Neuronal stem cell (in vitro differentiated cells): ENCODE measurements at regions not wholly inside any gene's neighbourhood (a gene's known extent, or its start where the extent isn't known, plus 50 kb on each side); places are given as distances from the start of the nearest gene placed in this dataset.

Experiments
- DNase-seq: peaks from one replicate; pipeline ENCODE4 v3.0.0-alpha.2; 2013; ENCODE audit warnings: low spot score
- H2AFZ ChIP-seq: one replicate; pipeline ENCODE4 v1.6.1; 2013; ENCODE audit warnings: mild to moderate bottlenecking, low read length, inconsistent platforms
- H2AK5ac ChIP-seq: 2 replicates; pipeline ENCODE4 v1.6.1; 2013; ENCODE audit warnings: low read depth, mild to moderate bottlenecking, inconsistent platforms, low read length, moderate library complexity, mixed read lengths
- H2BK120ac ChIP-seq: 2 replicates; pipeline ENCODE4 v1.6.1; 2013; ENCODE audit warnings: low read depth, mild to moderate bottlenecking, inconsistent platforms, low read length, moderate library complexity, mixed read lengths
- H2BK12ac ChIP-seq: one replicate; pipeline ENCODE4 v1.6.1; 2013; ENCODE audit warnings: low read length, inconsistent platforms
- H2BK15ac ChIP-seq: 2 replicates; pipeline ENCODE4 v1.6.1; 2013; ENCODE audit warnings: mild to moderate bottlenecking, low read length, inconsistent platforms, mixed read lengths
- H2BK5ac ChIP-seq: one replicate; pipeline ENCODE4 v1.6.1; 2013; ENCODE audit warnings: inconsistent platforms, mild to moderate bottlenecking, low read length, moderate library complexity
- H3K14ac ChIP-seq: one replicate; pipeline ENCODE4 v1.6.1; 2013; ENCODE audit warnings: low read length, inconsistent platforms
- H3K18ac ChIP-seq: 2 replicates; pipeline ENCODE4 v1.6.1; 2013; ENCODE audit warnings: low read length, inconsistent platforms
- H3K23ac ChIP-seq: 2 replicates; pipeline ENCODE4 v1.6.1; 2013; ENCODE audit warnings: low read depth, mild to moderate bottlenecking, mixed read lengths, low read length, inconsistent platforms; ENCODE audit not compliant: poor library complexity
- H3K27ac ChIP-seq: replicated peaks from 3 replicates; pipeline ENCODE4 v1.5.1; 2013; ENCODE audit warnings: low read length, inconsistent platforms
- H3K27me3 ChIP-seq, 3 experiments: 2 replicates each; pipeline ENCODE4 v1.6.1; 2013; ENCODE audit warnings: low read length in 3 of 3, mild to moderate bottlenecking in 2 of 3, inconsistent platforms in 1 of 3, low read depth in 1 of 3, mixed read lengths in 1 of 3, moderate library complexity in 1 of 3; ENCODE audit not compliant: control insufficient read depth in 3 of 3, insufficient read depth in 3 of 3
- H3K36me3 ChIP-seq, 2 donors: replicated peaks in 1 of 2; 2 replicates each; pipeline ENCODE4 v1.6.1; 2013; ENCODE audit warnings: low read length in 2 of 2; ENCODE audit not compliant: control insufficient read depth in 2 of 2, insufficient read depth in 2 of 2
- H3K4ac ChIP-seq: 2 replicates; pipeline ENCODE4 v1.6.1; 2013; ENCODE audit warnings: inconsistent platforms, mild to moderate bottlenecking, low read length, moderate library complexity
- H3K4me1 ChIP-seq, 2 donors: 1 replicate in 1 of 2; 2 replicates in 1 of 2; pipeline ENCODE4 v1.6.1; 2013; ENCODE audit warnings: low read length in 2 of 2, low read depth in 1 of 2; ENCODE audit not compliant: control insufficient read depth in 2 of 2, insufficient read depth in 1 of 2
- H3K4me2 ChIP-seq: one replicate; pipeline ENCODE4 v1.6.1; 2013; ENCODE audit warnings: mild to moderate bottlenecking, low read length, inconsistent platforms; ENCODE audit not compliant: insufficient read depth, poor library complexity, severe bottlenecking
- H3K4me3 ChIP-seq, 2 donors: 2 replicates each; pipeline ENCODE4 v1.5.1; 2013; ENCODE audit warnings: low read length in 2 of 2, mild to moderate bottlenecking in 2 of 2, inconsistent platforms in 1 of 2, moderate library complexity in 1 of 2
- H3K79me1 ChIP-seq: one replicate; pipeline ENCODE4 v1.6.1; 2013; ENCODE audit warnings: low read depth, mild to moderate bottlenecking, inconsistent platforms, low read length, moderate library complexity
- H3K9ac ChIP-seq: one replicate; pipeline ENCODE4 v1.6.1; 2013; ENCODE audit warnings: mild to moderate bottlenecking, low read depth, low read length, inconsistent platforms; ENCODE audit not compliant: poor library complexity
- H3K9me3 ChIP-seq, 2 donors: replicated peaks in 1 of 2; 2 replicates each; pipeline versions ENCODE3 to v1.6.1; 2013; ENCODE audit warnings: low read length in 2 of 2, mild to moderate bottlenecking in 2 of 2, inconsistent platforms in 1 of 2, low read depth in 1 of 2, mixed read lengths in 1 of 2, moderate library complexity in 1 of 2; ENCODE audit not compliant: control insufficient read depth in 2 of 2, insufficient read depth in 1 of 2
- H4K8ac ChIP-seq: one replicate; pipeline ENCODE4 v1.6.1; 2013; ENCODE audit warnings: low read depth, mild to moderate bottlenecking, inconsistent platforms, low read length, moderate library complexity
- H4K91ac ChIP-seq: one replicate; pipeline ENCODE4 v1.6.1; 2013; ENCODE audit warnings: low read length, low read depth, mild to moderate bottlenecking, inconsistent platforms; ENCODE audit not compliant: poor library complexity
- WGBS, 2 donors: extraction: QIAGEN DNeasy Blood & Tissue Kit; methylation state at CpG; one replicate each; pipeline ENCODE4 v1.1.7; 2013; ENCODE audit warnings: missing lambda C conversion rate in 2 of 2, mixed read lengths in 1 of 2; ENCODE audit not compliant: insufficient read length in 2 of 2, insufficient replicate concordance in 1 of 2; ENCODE audit errors: extremely low coverage in 2 of 2; 5-methylcytosine and 5-hydroxymethylcytosine counted together

DNA sequence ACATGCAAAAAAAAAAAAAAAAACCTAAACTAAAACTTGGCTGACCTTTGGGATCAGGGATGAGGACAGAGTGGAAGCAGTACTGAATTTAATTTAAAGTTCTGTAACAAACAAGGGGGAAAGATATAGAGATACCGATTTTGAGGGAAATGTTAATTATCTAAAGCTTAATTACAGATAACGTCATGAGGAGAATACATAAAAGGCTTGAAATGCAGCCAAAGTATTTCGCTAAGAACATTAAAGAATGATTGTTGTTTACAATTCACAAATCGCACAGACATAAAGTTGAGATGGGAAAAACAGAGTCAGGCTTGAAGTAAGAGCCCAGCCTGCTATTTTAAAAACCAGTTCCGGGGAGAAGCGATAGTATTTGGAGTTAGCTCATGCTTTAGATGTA, 208.0 kb upstream of the SASH1 start:
- WGBS, 2 donors = no CpG with 5 or more reads among the region's 6 CpGs
- Histone ChIP-seq H3K79me1 (no peaks in the 10 kb centered on the region), H3K9me3 (peaks cover 3 to 8% of the 10 kb centered on the region in 2 donors), H4K91ac (no peak overlapping the region), H3K14ac (no peak overlapping the region), H2AFZ (no peak overlapping the region), H2BK12ac (no peak overlapping the region), H3K9ac (no peak overlapping the region), H3K18ac (no peak overlapping the region), H2BK15ac (no peak overlapping the region), H3K36me3 (peaks cover 0 to 2% of the 10 kb centered on the region in 2 donors), H3K4me2 (no peak overlapping the region), H2BK120ac (no peak overlapping the region), H3K4ac (no peak overlapping the region), H3K27me3 (no peaks in the 10 kb centered on the region), H2BK5ac (no peak overlapping the region), H3K23ac (no peak overlapping the region), H3K4me3 (no peak overlapping the region), H3K4me1 (no peaks in the 10 kb centered on the region), H4K8ac (no peak overlapping the region), H2AK5ac (no peak overlapping the region), H3K27ac (no peak overlapping the region)
- no peak for DNase-seq

- Histone ChIP-seq H3K4me1 (no peaks in the 10 kb centered on the region), H4K91ac (no peak overlapping the region), H3K4me2 (no peak overlapping the region), H3K18ac (no peak overlapping the region), H3K79me1 (no peaks in the 10 kb centered on the region), H2BK12ac (no peak overlapping the region), H2BK5ac (no peak overlapping the region), H3K14ac (no peak overlapping the region), H3K27me3 (no peaks in the 10 kb centered on the region), H3K9ac (no peak overlapping the region), H3K4me3 (no peak overlapping the region), H2BK120ac (no peak overlapping the region), H2BK15ac (no peak overlapping the region), H4K8ac (no peak overlapping the region), H2AK5ac (no peak overlapping the region), H3K23ac (no peak overlapping the region), H3K4ac (no peak overlapping the region), H3K27ac (no peak overlapping the region), H3K36me3 (peaks cover 0 to 2% of the 10 kb centered on the region in 2 donors), H3K9me3 (peaks cover 3 to 8% of the 10 kb centered on the region in 2 donors), H2AFZ (no peak overlapping the region)
- no CpG with 5 or more reads among the region's 4 CpGs for WGBS, 2 donors
- DNase-seq = no peak
Observed at GRCh38 chr6:148136586-148136985, 206.1 kb upstream of the SASH1 start.

DNA sequence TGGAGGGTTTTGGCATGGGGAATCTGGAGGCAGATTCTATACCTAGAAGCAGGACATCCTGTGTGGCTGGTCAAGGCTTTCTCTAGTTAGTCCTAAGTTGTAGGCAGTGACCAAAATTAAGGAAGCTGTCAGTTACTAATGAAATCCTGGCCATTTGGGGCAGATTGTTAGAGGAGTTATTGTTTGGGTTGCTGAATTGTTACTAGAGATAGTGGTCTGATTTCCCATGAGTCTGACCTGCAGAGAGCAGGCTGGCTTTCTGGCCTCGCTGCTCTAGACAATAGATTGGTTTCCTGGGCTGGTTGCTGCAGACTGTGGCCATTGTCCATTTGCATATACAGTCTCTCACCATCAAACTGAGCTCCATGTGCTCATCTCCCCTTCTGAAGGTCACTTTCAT, 205.0 kb upstream of the SASH1 start:
- DNase-seq = no peak
- no peak overlapping the region for H3K27ac ChIP-seq
- H3K9ac ChIP-seq = no peak overlapping the region
- H3K23ac ChIP-seq = no peak overlapping the region
- H3K4me2 ChIP-seq = no peak overlapping the region
- no peak overlapping the region for H3K18ac ChIP-seq
- no peak overlapping the region for H4K91ac ChIP-seq
- H3K27me3 ChIP-seq = no peaks in the 10 kb centered on the region
- no peak overlapping the region for H2BK15ac ChIP-seq
- H3K4me1 ChIP-seq = peaks cover 0 to under 1% of the 10 kb centered on the region in 2 donors
- no peaks in the 10 kb centered on the region for H3K79me1 ChIP-seq
- H3K9me3 ChIP-seq = peaks cover 3 to 8% of the 10 kb centered on the region in 2 donors
- no peak overlapping the region for H2BK120ac ChIP-seq
- H3K4me3 ChIP-seq = no peak overlapping the region
- no peak overlapping the region for H2AFZ ChIP-seq
- H2BK5ac ChIP-seq = no peak overlapping the region
- no peak overlapping the region for H2BK12ac ChIP-seq
- no peak overlapping the region for H4K8ac ChIP-seq
- no CpG with 5 or more reads among the region's 1 CpG for WGBS, 2 donors
- H3K14ac ChIP-seq = no peak overlapping the region
- H2AK5ac ChIP-seq = no peak overlapping the region
- peaks cover 0 to 2% of the 10 kb centered on the region in 2 donors for H3K36me3 ChIP-seq
- H3K4ac ChIP-seq = no peak overlapping the region

DNA sequence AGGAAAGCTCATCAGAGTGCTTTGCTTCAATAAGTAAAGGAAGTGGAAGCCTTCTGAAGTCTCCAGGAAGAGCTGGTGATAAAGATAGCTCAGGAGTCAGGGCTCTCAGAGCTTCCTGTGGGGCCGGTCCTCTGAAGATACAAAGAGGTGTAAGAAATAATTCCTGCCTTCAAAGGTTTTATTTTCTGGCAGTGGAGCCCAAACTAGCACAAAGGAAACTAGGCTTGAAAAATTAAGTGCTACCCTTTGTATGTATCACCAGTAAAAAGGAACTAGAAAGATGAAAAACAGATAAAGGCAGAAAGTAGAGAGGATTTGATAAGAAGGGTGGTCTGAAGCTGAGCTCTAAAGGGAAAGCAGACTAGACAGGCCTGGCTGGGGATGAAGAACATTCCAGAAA, 204.1 kb upstream of the SASH1 start:
- Histone ChIP-seq H2BK120ac (no peak overlapping the region), H4K8ac (no peak overlapping the region), H3K4me1 (peaks cover 0 to 4% of the 10 kb centered on the region in 2 donors), H3K14ac (no peak overlapping the region), H3K36me3 (peaks cover 0 to 2% of the 10 kb centered on the region in 2 donors), H3K4me3 (no peak overlapping the region), H3K4me2 (no peak overlapping the region), H3K23ac (no peak overlapping the region), H3K79me1 (no peaks in the 10 kb centered on the region), H3K18ac (no peak overlapping the region), H3K9me3 (peaks cover 3 to 8% of the 10 kb centered on the region in 2 donors), H2BK12ac (no peak overlapping the region), H2BK15ac (no peak overlapping the region), H2AFZ (no peak overlapping the region), H3K9ac (no peak overlapping the region), H3K27ac (no peak overlapping the region), H3K27me3 (no peaks in the 10 kb centered on the region), H2AK5ac (no peak overlapping the region), H4K91ac (no peak overlapping the region), H2BK5ac (no peak overlapping the region), H3K4ac (no peak overlapping the region)
- no peak for DNase-seq
- WGBS, 2 donors = no CpG with 5 or more reads among the region's 1 CpG
